ENCODE measurements at regions not wholly inside any gene's neighbourhood (a gene's known extent, or its start where the extent isn't known, plus 50 kb on each side); places are given as distances from the start of the nearest gene placed in this dataset.

GRCh38 chr15:99850517-99850916 lies 117.3 kb upstream of the LYSMD4 start (continued):
- TF ChIP-seq JUND (IDR thresholded peaks at IDR 0.05; ENCODE audit: low read length) (no peak), RFX5 (IDR thresholded peaks at IDR 0.05; ENCODE audit: borderline replicate concordance, low read depth, low read length) (no peak)
